ENCODE measurements at regions not wholly inside any gene's neighbourhood (a gene's known extent, or its start where the extent isn't known, plus 50 kb on each side); places are given as distances from the start of the nearest gene placed in this dataset.

GRCh38 chr13:47094734-47095434, 198.0 kb upstream of the HTR2A start:
- TF ChIP-seq GATA3 (IDR thresholded peaks at IDR 0.05; ENCODE audit: low read depth, low read length), result no peak
- TF ChIP-seq GATA2 (IDR thresholded peaks at IDR 0.05; ENCODE audit: low read depth, low read length), result no peak
